Adipocyte (in vitro differentiated cells): ENCODE measurements at regions not wholly inside any gene's neighbourhood (a gene's known extent, or its start where the extent isn't known, plus 50 kb on each side); places are given as distances from the start of the nearest gene placed in this dataset.
"Not testable (repeated sequence)": the region's sequence is repeated elsewhere in the genome, so short reads cannot be mapped to it uniquely, and the experiment has no call there.

ENCODE experiments used
- DNase-seq: peaks from one replicate; pipeline ENCODE4 v3.0.0-alpha.2; 2015; ENCODE audit warnings: low read depth
- H3K27me3 ChIP-seq: replicated peaks from 2 replicates; pipeline ENCODE4 v1.7.0; 2013; ENCODE audit warnings: mild to moderate bottlenecking, low read length, moderate library complexity; ENCODE audit not compliant: control insufficient read depth, insufficient read depth
- H3K36me3 ChIP-seq: 2 replicates; pipeline ENCODE4 v1.7.0; 2013; ENCODE audit warnings: low read length, mild to moderate bottlenecking, moderate library complexity; ENCODE audit not compliant: control insufficient read depth, insufficient read depth, severe bottlenecking
- H3K4me1 ChIP-seq: 2 replicates; pipeline ENCODE4 v1.7.0; 2013; ENCODE audit warnings: mild to moderate bottlenecking, low read length, moderate library complexity; ENCODE audit not compliant: control insufficient read depth, insufficient read depth
- H3K4me3 ChIP-seq: 2 replicates; pipeline ENCODE4 v1.7.0; 2013; ENCODE audit warnings: mild to moderate bottlenecking, low read length, moderate library complexity
- H3K9ac ChIP-seq: 2 replicates; pipeline ENCODE4 v1.7.0; 2013; ENCODE audit warnings: mild to moderate bottlenecking, low read length, moderate library complexity
- H3K9me3 ChIP-seq: 2 replicates; pipeline ENCODE4 v1.7.0; 2013; ENCODE audit warnings: mild to moderate bottlenecking, low read length, moderate library complexity; ENCODE audit not compliant: control insufficient read depth

- H3K4me1 ChIP-seq, H3K27me3 ChIP-seq, H3K4me3 ChIP-seq, H3K9ac ChIP-seq, DNase-seq, H3K9me3 ChIP-seq, H3K36me3 ChIP-seq: not testable (repeated sequence)
Observed at GRCh38 chrX:82727436-82727835, 780.7 kb upstream of the POU3F4 start.

GRCh38 chrX:82732861-82733260 lies 775.2 kb upstream of the POU3F4 start:
- Histone ChIP-seq H3K9ac (no peak overlapping the region), H3K27me3 (no peaks in the 10 kb centered on the region), H3K4me3 (no peak overlapping the region), H3K4me1 (no peaks in the 10 kb centered on the region), H3K36me3 (no peaks in the 10 kb centered on the region), H3K9me3 (no peaks in the 10 kb centered on the region)
- DNase-seq: no peak

GRCh38 chrX:82734140-82734539 lies 774.0 kb upstream of the POU3F4 start:
- H3K9me3 ChIP-seq: no peaks in the 10 kb centered on the region
- no peak overlapping the region for H3K9ac ChIP-seq
- H3K4me3 ChIP-seq: no peak overlapping the region
- H3K27me3 ChIP-seq: no peaks in the 10 kb centered on the region
- DNase-seq: no peak
- no peaks in the 10 kb centered on the region for H3K36me3 ChIP-seq
- no peaks in the 10 kb centered on the region for H3K4me1 ChIP-seq

DNA sequence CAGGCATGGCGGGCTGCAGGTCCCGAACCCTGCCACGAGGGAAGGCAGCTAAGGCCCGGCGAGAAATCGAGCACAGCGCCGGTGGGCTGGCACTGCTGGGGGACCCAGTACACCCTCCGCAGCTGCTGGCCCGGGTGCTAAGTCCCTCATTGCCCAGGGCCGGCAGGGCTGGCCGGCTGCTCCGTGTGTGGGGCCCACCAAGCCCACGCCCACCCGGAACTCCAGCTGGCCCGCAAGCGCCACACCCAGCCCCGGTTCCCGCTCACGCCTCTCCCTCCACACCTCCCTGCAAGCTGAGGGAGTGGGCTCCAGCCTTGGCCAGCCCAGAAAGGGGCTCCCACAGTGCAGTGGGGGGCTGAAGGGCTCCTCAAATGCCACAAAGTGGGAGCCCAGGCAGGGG lies 769.8 kb upstream of the POU3F4 start:
- H3K27me3 ChIP-seq, H3K4me3 ChIP-seq, H3K4me1 ChIP-seq, H3K36me3 ChIP-seq, H3K9ac ChIP-seq, DNase-seq, H3K9me3 ChIP-seq: not testable (repeated sequence)

DNA sequence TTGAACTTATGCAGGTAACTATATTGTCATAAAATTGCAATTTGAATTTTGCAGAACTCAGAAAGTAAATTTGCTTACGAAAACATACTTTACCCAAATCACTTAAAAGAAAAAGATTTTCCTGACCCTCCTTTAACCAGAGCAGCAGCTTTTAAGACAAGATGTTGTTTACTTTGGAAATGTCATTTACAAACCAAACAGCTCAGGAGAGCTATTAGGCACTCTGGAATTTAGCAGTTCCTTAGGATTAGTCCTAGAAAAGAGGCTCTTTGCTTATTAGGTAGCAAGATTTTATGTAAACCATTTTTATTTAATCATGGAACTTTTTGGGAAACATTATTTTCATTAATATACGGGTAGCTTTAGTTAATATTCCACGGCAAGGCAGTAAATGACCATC lies 765.7 kb upstream of the POU3F4 start:
- Histone ChIP-seq H3K9me3 (no peaks in the 10 kb centered on the region), H3K4me1 (no peaks in the 10 kb centered on the region), H3K9ac (no peak overlapping the region), H3K27me3 (no peaks in the 10 kb centered on the region), H3K4me3 (no peak overlapping the region), H3K36me3 (no peaks in the 10 kb centered on the region)
- no peak for DNase-seq

DNA sequence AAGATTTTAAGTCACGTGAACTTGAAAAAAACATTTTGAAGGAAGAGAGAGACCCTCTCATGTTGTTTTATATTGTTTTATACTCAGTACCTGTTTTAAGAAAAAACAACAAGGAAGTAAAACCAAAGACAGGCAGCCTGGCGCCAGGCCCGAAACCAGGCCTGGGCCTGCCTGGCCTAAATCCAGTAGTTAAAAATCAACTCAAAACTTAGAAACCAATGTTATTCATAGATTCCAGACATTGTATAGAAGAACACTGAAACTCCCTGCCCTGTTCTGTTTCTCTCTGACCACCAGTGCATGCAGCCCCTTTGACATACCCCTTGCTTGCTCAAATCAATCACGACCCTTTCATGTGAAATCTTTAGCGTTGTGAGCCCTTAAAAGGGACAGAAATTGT lies 762.4 kb upstream of the POU3F4 start:
- H3K27me3 ChIP-seq, DNase-seq, H3K9ac ChIP-seq, H3K4me1 ChIP-seq, H3K36me3 ChIP-seq, H3K9me3 ChIP-seq, H3K4me3 ChIP-seq: not testable (repeated sequence)

DNA sequence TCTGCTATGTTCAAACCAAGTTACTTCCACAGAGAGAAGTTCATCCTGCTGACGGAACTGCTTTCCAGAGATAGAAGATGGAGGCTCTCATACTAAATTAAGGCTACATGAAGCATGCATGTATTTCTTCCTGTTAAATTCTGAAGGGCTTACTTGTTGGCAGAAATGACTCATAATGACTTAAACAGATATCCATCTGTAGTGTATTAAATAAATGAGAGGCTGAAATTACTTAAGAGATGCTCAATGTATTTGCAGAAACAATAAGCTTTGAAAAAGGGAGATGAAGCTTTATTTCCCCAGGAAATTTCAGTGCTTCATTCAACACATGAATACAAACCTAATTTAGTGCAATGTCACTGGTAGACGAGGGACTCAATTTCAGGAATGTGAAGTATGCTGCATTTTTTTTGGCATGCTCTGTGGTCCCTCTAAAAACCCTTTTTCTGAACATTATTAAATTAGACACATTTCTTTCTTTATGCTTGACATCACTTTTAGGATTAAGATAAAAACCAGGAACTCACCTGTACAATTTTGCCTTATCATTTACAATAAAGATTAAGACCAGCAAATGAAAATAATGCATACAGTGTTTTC lies 759.1 kb upstream of the POU3F4 start:
- H3K27me3 ChIP-seq: no peaks in the 10 kb centered on the region
- DNase-seq: no peak

DNA sequence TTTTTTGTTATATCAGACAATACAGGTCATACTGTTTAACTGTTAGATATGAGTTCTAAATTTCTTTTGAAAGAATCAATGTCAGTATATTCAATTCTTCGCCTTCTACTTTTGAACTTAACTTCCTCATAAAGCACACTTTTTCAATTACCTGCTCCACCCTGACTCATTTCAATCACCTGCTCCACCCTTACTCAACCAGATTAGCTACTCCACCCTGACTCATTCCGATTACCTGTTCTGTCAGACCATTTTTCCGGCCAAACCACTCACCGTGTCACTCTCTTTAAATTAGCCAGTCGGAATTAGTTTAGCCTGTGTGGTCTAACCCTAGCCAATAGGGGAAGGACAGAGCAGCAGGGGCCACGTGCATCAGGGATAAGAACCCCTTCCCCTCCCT lies 751.8 kb upstream of the POU3F4 start:
- no peaks in the 10 kb centered on the region for H3K9me3 ChIP-seq
- H3K27me3 ChIP-seq: no peaks in the 10 kb centered on the region
- no peaks in the 10 kb centered on the region for H3K4me1 ChIP-seq
- no peak overlapping the region for H3K4me3 ChIP-seq
- no peak overlapping the region for H3K9ac ChIP-seq
- no peaks in the 10 kb centered on the region for H3K36me3 ChIP-seq
- DNase-seq: no peak

More for the DNA sequence above, 759.1 kb upstream of the POU3F4 start:
- Histone ChIP-seq H3K9ac (no peak overlapping the region), H3K4me1 (no peaks in the 10 kb centered on the region), H3K4me3 (no peak overlapping the region), H3K9me3 (no peaks in the 10 kb centered on the region), H3K36me3 (no peaks in the 10 kb centered on the region)

- no peak for DNase-seq
- H3K9me3 ChIP-seq: no peaks in the 10 kb centered on the region
Observed at GRCh38 chrX:82757614-82758013, 750.5 kb upstream of the POU3F4 start.

DNA sequence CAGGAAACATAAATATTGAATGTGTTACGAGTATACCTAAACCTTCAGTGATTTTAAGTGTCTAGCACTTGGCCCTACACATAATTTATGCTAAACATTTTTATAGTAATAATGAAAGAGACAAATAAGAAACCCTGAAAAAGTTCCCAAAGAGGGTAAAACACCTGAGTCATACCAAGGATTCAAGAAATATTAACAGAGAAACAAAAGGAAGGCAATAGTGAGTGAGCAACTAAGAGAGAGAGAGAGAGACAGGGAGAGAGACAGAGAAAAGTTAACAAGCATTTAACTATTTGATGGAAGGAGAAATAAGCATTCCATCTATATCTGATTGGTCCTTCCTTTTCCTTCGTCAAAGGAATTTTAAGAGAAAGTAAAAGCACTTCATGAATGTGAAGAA lies 743.6 kb upstream of the POU3F4 start:
- no peak for DNase-seq
- H3K9ac ChIP-seq: no peak overlapping the region

More at GRCh38 chrX:82757614-82758013, 750.5 kb upstream of the POU3F4 start:
- Histone ChIP-seq H3K4me1 (no peaks in the 10 kb centered on the region), H3K9ac (no peak overlapping the region), H3K36me3 (no peaks in the 10 kb centered on the region), H3K27me3 (no peaks in the 10 kb centered on the region), H3K4me3 (no peak overlapping the region)

GRCh38 chrX:82765811-82766210 lies 742.3 kb upstream of the POU3F4 start:
- Histone ChIP-seq H3K27me3 (no peaks in the 10 kb centered on the region), H3K9ac (no peak overlapping the region), H3K4me1 (no peaks in the 10 kb centered on the region), H3K9me3 (peaks cover 10% of the 10 kb centered on the region), H3K4me3 (no peak overlapping the region), H3K36me3 (no peaks in the 10 kb centered on the region)
- DNase-seq: no peak

More for the DNA sequence above, 743.6 kb upstream of the POU3F4 start:
- Histone ChIP-seq H3K4me1 (no peaks in the 10 kb centered on the region), H3K4me3 (no peak overlapping the region), H3K9me3 (peaks cover 10% of the 10 kb centered on the region), H3K36me3 (no peaks in the 10 kb centered on the region), H3K27me3 (no peaks in the 10 kb centered on the region)

DNA sequence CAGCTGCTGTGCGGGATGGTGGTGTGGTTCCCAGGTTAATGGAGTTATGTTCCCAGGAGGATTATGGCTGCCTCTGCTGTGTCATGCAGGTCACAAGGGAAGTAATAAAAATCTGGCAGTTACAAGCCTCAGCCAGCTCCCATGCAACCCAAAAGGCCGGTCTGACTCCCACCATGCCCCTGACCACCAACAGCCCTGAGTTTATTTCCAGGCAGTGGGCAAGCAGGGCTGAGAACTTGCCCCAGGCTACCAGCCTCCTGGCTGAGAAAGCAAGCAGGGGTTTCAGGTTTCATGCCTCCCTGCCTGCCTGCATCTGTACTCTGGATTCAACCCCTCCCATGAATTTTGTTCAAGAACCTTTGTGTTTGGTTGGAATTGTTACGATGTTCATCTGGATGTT lies 732.7 kb upstream of the POU3F4 start:
- DNase-seq: no peak
- Histone ChIP-seq H3K36me3 (no peaks in the 10 kb centered on the region), H3K9me3 (peaks cover 18% of the 10 kb centered on the region), H3K4me3 (no peak overlapping the region), H3K27me3 (no peaks in the 10 kb centered on the region), H3K9ac (no peak overlapping the region), H3K4me1 (no peaks in the 10 kb centered on the region)
